ENCODE measurements at regions not wholly inside any gene's neighbourhood (a gene's known extent, or its start where the extent isn't known, plus 50 kb on each side); places are given as distances from the start of the nearest gene placed in this dataset.
A peak's percentile ranks its signal among the peaks of the same experiment; 100 is the strongest.

DNA sequence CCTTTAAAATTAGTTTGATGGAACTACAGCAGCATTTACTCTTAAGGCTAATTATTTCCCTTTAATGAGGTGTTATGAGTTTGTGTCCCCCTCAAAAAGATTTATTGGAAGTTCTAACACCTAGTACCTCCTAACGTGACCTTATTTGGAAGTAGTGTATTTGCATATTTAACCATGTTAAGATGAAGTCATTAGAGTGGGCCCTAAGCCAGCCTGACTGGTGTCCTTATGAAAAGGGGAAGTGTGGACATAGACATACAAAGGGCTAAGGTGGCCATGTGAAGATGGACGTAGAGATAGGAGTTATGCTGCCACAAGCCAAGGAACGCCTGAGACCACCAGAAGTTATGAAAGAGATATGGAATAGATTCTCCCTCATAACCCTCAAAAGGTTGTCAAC is 985.4 kb upstream of the INTU start:
- H3K36me3 ChIP-seq (ENCODE audit: control insufficient read depth in 4 of 4, insufficient read depth in 4 of 4, low read length in 4 of 4), result no peaks in the 10 kb centered on the region
- whole genome bisulfite sequencing, 2 donors, result 87% methylated on average over 3 of the region's 3 CpGs
- H3K9ac ChIP-seq (ENCODE audit: insufficient read depth in 1 of 2, low read length in 2 of 2), result no peak overlapping the region
- no peaks in the 10 kb centered on the region for H3K27me3 ChIP-seq (ENCODE audit: control insufficient read depth in 3 of 3, insufficient read depth in 3 of 3, low read length in 2 of 3)
- no peak overlapping the region for H3K27ac ChIP-seq (ENCODE audit: low read depth in 1 of 2, low read length in 1 of 2)
- no peak overlapping the region for H3K4me3 ChIP-seq
- peak in 1 of 3 donors; percentile 15 for DNase-seq
- no peaks in the 10 kb centered on the region for H3K9me3 ChIP-seq (ENCODE audit: control insufficient read depth in 4 of 4, insufficient read depth in 3 of 4, low read length in 3 of 4)
- no peak for ATAC-seq (ENCODE audit: insufficient read depth, low FRiP score)
- H3K4me1 ChIP-seq (ENCODE audit: control insufficient read depth in 5 of 5, insufficient read depth in 5 of 5, low read length in 5 of 5), result peaks cover 0 to 10% (median 0%) of the 10 kb centered on the region in 5 donors
- TF ChIP-seq, protein P1, sequence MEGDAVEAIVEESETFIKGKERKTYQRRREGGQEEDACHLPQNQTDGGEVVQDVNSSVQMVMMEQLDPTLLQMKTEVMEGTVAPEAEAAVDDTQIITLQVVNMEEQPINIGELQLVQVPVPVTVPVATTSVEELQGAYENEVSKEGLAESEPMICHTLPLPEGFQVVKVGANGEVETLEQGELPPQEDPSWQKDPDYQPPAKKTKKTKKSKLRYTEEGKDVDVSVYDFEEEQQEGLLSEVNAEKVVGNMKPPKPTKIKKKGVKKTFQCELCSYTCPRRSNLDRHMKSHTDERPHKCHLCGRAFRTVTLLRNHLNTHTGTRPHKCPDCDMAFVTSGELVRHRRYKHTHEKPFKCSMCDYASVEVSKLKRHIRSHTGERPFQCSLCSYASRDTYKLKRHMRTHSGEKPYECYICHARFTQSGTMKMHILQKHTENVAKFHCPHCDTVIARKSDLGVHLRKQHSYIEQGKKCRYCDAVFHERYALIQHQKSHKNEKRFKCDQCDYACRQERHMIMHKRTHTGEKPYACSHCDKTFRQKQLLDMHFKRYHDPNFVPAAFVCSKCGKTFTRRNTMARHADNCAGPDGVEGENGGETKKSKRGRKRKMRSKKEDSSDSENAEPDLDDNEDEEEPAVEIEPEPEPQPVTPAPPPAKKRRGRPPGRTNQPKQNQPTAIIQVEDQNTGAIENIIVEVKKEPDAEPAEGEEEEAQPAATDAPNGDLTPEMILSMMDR (IDR thresholded peaks at IDR 0.05; ENCODE audit: control extremely low read depth, extremely low read depth), result no peak

DNA sequence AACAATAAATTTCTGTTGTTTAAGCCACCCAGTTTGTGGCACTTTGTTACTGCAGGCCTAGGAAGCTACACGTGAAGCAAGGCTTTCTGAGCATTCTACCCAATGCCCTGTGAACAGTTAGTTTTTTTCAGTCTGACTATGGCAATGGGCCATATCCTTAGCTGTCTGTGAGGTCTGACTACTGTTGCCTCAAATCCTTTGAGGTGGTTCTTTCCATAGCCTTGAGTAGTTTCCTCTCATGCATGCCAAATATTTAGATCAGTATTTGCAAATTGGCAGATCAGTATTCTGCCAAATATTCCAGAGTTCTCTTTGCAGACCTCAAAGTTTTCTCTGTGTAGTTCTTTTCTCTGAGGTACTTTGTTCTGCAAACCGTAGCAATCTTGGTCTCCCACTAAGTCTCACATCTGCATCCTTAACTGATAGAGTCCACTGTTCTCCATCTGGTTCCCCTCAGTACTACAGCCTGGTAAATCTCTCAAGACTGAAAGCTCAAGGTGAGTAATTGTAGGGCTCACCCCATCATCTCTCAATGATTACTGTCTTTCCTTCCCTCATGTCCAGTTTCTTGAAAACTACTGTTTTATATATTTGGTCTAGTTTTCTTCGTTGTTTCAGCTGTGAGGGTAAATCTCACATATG is 984.9 kb upstream of the INTU start:
- DNase-seq (peak; percentile 16 to 79 (median 67)), ATAC-seq (ENCODE audit: insufficient read depth, low FRiP score) (no peak)
- Histone ChIP-seq H3K36me3 (ENCODE audit: control insufficient read depth in 4 of 4, insufficient read depth in 4 of 4, low read length in 4 of 4) (no peaks in the 10 kb centered on the region), H3K4me3 (no peak overlapping the region), H3K9me3 (ENCODE audit: control insufficient read depth in 4 of 4, insufficient read depth in 3 of 4, low read length in 3 of 4) (no peaks in the 10 kb centered on the region), H3K4me1 (ENCODE audit: control insufficient read depth in 5 of 5, insufficient read depth in 5 of 5, low read length in 5 of 5) (peaks cover 0 to 10% (median 0%) of the 10 kb centered on the region in 5 donors), H3K27me3 (ENCODE audit: control insufficient read depth in 3 of 3, insufficient read depth in 3 of 3, low read length in 2 of 3) (no peaks in the 10 kb centered on the region), H3K9ac (ENCODE audit: insufficient read depth in 1 of 2, low read length in 2 of 2) (no peak overlapping the region), H3K27ac (ENCODE audit: low read depth in 1 of 2, low read length in 1 of 2) (no peak overlapping the region)
- 66 to 74% methylated on average over 3 of the region's 3 CpGs for WGBS, 2 donors
- TF ChIP-seq, protein P1 (IDR thresholded peaks at IDR 0.05; ENCODE audit: control extremely low read depth, extremely low read depth), result no peak

DNA sequence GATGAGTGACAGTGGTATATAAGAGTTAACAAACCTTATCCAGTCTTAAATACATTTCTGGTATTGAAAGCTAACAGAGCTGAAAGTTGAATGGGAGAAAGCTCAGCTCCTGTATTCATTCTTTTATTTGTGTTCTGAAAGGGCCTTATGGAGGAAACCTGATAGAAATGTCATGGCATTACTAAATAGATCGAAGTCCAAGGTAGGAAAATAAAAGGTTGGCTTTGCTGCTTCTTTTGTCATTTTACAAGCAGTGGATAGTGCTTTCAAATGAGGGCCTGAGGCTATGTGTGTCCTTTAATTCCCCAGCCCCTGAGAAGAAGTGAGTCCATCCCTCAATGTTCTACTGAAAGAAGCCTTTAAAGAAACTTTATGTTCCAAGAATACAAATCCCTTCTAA is 974.3 kb upstream of the INTU start:
- ATAC-seq (ENCODE audit: insufficient read depth, low FRiP score) (no peak), DNase-seq (no peak)
- Histone ChIP-seq H3K27me3 (ENCODE audit: control insufficient read depth in 3 of 3, insufficient read depth in 3 of 3, low read length in 2 of 3) (no peaks in the 10 kb centered on the region), H3K36me3 (ENCODE audit: control insufficient read depth in 4 of 4, insufficient read depth in 4 of 4, low read length in 4 of 4) (no peaks in the 10 kb centered on the region), H3K9ac (ENCODE audit: insufficient read depth in 1 of 2, low read length in 2 of 2) (no peak overlapping the region), H3K27ac (ENCODE audit: low read depth in 1 of 2, low read length in 1 of 2) (no peak overlapping the region), H3K9me3 (ENCODE audit: control insufficient read depth in 4 of 4, insufficient read depth in 3 of 4, low read length in 3 of 4) (no peaks in the 10 kb centered on the region), H3K4me1 (ENCODE audit: control insufficient read depth in 5 of 5, insufficient read depth in 5 of 5, low read length in 5 of 5) (no peaks in the 10 kb centered on the region), H3K4me3 (no peak overlapping the region)
- TF ChIP-seq, protein P1 (IDR thresholded peaks at IDR 0.05; ENCODE audit: control extremely low read depth, extremely low read depth), result no peak
- 79 to 87% methylated on average over 1 of the region's 1 CpG for WGBS, 2 donors

DNA sequence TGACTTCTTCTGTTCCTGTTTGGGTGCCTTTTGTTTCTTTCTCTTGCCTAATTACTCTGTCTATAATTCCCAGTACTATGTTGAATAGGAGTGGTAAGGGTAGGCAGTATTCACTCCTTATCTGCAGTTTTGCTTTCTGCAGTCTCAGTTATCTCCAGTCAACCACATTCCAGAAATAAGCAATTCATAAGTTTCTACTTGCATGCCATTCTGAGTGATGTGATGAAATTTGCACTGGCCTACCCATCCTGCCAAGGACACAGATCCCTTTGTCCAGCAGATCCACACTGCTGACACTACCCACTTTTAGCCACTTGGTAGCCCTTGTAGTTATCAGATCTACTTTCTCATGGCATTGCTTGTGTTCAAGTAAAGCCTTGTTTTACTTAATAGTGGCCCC is 971.6 kb upstream of the INTU start:
- Histone ChIP-seq H3K27me3 (ENCODE audit: control insufficient read depth in 3 of 3, insufficient read depth in 3 of 3, low read length in 2 of 3) (no peaks in the 10 kb centered on the region), H3K4me3 (no peak overlapping the region), H3K36me3 (ENCODE audit: control insufficient read depth in 4 of 4, insufficient read depth in 4 of 4, low read length in 4 of 4) (no peaks in the 10 kb centered on the region), H3K9ac (ENCODE audit: insufficient read depth in 1 of 2, low read length in 2 of 2) (no peak overlapping the region), H3K9me3 (ENCODE audit: control insufficient read depth in 4 of 4, insufficient read depth in 3 of 4, low read length in 3 of 4) (no peaks in the 10 kb centered on the region), H3K27ac (ENCODE audit: low read depth in 1 of 2, low read length in 1 of 2) (no peak overlapping the region), H3K4me1 (ENCODE audit: control insufficient read depth in 5 of 5, insufficient read depth in 5 of 5, low read length in 5 of 5) (no peaks in the 10 kb centered on the region)
- no peak for ATAC-seq (ENCODE audit: insufficient read depth, low FRiP score)
- TF ChIP-seq, protein P1 (IDR thresholded peaks at IDR 0.05; ENCODE audit: control extremely low read depth, extremely low read depth), result no peak
- peak in 2 of 3 donors; percentile 17 to 42 for DNase-seq

Measured in lung (tissue), 11 donors.